ENCODE measurements at regions not wholly inside any gene's neighbourhood (a gene's known extent, or its start where the extent isn't known, plus 50 kb on each side); places are given as distances from the start of the nearest gene placed in this dataset.

DNA sequence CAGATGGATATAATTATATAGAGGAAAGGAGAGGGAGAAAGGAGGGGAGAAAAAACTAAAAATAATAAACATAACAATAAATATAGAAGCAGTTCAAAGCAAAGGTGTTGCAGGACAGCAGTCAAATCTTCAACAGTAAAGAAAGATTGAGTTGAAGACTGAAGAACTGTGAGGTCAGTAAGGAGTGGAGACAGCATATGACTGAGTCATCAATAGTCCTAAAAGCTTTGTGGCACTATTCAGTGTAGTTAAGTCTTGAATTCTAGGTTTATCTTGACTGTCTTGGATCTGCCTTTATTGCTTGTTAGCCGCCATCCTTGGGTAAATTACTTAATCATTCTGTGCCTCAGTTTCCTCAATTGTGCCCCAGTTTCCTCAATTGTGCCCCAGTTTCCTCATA, 137.0 kb downstream of the MRPS30 start:
- TF ChIP-seq, protein P1, sequence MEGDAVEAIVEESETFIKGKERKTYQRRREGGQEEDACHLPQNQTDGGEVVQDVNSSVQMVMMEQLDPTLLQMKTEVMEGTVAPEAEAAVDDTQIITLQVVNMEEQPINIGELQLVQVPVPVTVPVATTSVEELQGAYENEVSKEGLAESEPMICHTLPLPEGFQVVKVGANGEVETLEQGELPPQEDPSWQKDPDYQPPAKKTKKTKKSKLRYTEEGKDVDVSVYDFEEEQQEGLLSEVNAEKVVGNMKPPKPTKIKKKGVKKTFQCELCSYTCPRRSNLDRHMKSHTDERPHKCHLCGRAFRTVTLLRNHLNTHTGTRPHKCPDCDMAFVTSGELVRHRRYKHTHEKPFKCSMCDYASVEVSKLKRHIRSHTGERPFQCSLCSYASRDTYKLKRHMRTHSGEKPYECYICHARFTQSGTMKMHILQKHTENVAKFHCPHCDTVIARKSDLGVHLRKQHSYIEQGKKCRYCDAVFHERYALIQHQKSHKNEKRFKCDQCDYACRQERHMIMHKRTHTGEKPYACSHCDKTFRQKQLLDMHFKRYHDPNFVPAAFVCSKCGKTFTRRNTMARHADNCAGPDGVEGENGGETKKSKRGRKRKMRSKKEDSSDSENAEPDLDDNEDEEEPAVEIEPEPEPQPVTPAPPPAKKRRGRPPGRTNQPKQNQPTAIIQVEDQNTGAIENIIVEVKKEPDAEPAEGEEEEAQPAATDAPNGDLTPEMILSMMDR (IDR thresholded peaks at IDR 0.05; ENCODE audit: insufficient read depth, low read depth, low read length), result no peak
- TF ChIP-seq EZH2 (IDR thresholded peaks at IDR 0.05; ENCODE audit: insufficient read depth, low read length), result no peak

Measured in astrocyte (in vitro differentiated cells and primary cell).